PFSK-1 (cell line): ENCODE measurements at regions not wholly inside any gene's neighbourhood (a gene's known extent, or its start where the extent isn't known, plus 50 kb on each side); places are given as distances from the start of the nearest gene placed in this dataset.

ENCODE experiments used
- FOXP2 ChIP-seq: optimal IDR thresholded peaks from 2 replicates; pipeline ENCODE3; 2011; ENCODE audit warnings: borderline replicate concordance, control low read depth, inconsistent platforms; ENCODE audit not compliant: insufficient read depth; ENCODE audit errors: extremely low read length, extremely low read depth
- POLR2AphosphoS5 ChIP-seq: IDR thresholded peaks from 2 replicates; pipeline ENCODE4 v1.6.1; 2012; ENCODE audit warnings: low read depth, mild to moderate bottlenecking, control low read depth, low read length, moderate library complexity
- REST ChIP-seq, 2 experiments: IDR thresholded peaks; 2 replicates each; pipeline versions ENCODE4 v1.6.1 to v1.8.0; 2011 to 2012; ENCODE audit warnings: low read depth in 2 of 2, low read length in 2 of 2, control low read depth in 1 of 2, inconsistent platforms in 1 of 2, mild to moderate bottlenecking in 1 of 2, moderate library complexity in 1 of 2; ENCODE audit not compliant: insufficient read depth in 1 of 2
- SIN3A ChIP-seq: IDR thresholded peaks from 2 replicates; pipeline ENCODE4 v1.6.1; 2012; ENCODE audit warnings: mild to moderate bottlenecking, low read length, moderate library complexity, borderline replicate concordance; ENCODE audit not compliant: insufficient read depth
- TAF1 ChIP-seq: IDR thresholded peaks from 2 replicates; pipeline ENCODE4 v1.6.1; 2012; ENCODE audit warnings: low read length, control low read depth, borderline replicate concordance; ENCODE audit not compliant: insufficient read depth

GRCh38 chr11:57871231-57871630, 109.6 kb downstream of the CTNND1 start:
- TF ChIP-seq REST (IDR thresholded peaks at IDR 0.05; ENCODE audit: insufficient read depth in 1 of 2, low read depth in 2 of 2, low read length in 2 of 2) (no peak), SIN3A (no peak), FOXP2 (no peak), POLR2AphosphoS5 (no peak), TAF1 (no peak)

GRCh38 chr11:57873196-57873911, 111.8 kb downstream of the CTNND1 start:
- TF ChIP-seq POLR2AphosphoS5 (no peak), REST (IDR thresholded peaks at IDR 0.05; ENCODE audit: insufficient read depth in 1 of 2, low read depth in 2 of 2, low read length in 2 of 2) (no peak), FOXP2 (no peak), SIN3A (no peak), TAF1 (no peak)

GRCh38 chr11:57874981-57875380, 113.4 kb downstream of the CTNND1 start:
- TF ChIP-seq TAF1 (no peak), FOXP2 (no peak), POLR2AphosphoS5 (no peak), SIN3A (no peak), REST (IDR thresholded peaks at IDR 0.05; ENCODE audit: insufficient read depth in 1 of 2, low read depth in 2 of 2, low read length in 2 of 2) (no peak)

- no peak for TF ChIP-seq SIN3A
- no peak for TF ChIP-seq REST (IDR thresholded peaks at IDR 0.05; ENCODE audit: insufficient read depth in 1 of 2, low read depth in 2 of 2, low read length in 2 of 2)
- TF ChIP-seq TAF1: no peak
- TF ChIP-seq POLR2AphosphoS5: no peak
Observed at GRCh38 chr11:57881647-57882046, 120.0 kb downstream of the CTNND1 start.

GRCh38 chr11:57883630-57884029, 122.0 kb downstream of the CTNND1 start:
- TF ChIP-seq REST (IDR thresholded peaks at IDR 0.05; ENCODE audit: insufficient read depth in 1 of 2, low read depth in 2 of 2, low read length in 2 of 2): no peak
- TF ChIP-seq POLR2AphosphoS5: no peak
- TF ChIP-seq FOXP2: no peak
- no peak for TF ChIP-seq TAF1
- TF ChIP-seq SIN3A: no peak
